Ascending aorta (tissue), 2 donors: ENCODE measurements at regions not wholly inside any gene's neighbourhood (a gene's known extent, or its start where the extent isn't known, plus 50 kb on each side); places are given as distances from the start of the nearest gene placed in this dataset.

Source experiments
- DNase-seq, 2 donors: peaks; one replicate each; pipeline ENCODE4 v3.0.0-alpha.2; 2019; ENCODE audit warnings: low spot score in 2 of 2
- H3K27ac ChIP-seq, 2 donors: fragments of 200-600 bp; sonication (generic); one replicate each; pipeline ENCODE4 v1.5.1; 2016 to 2017; ENCODE audit warnings: mild to moderate bottlenecking in 1 of 2
- H3K27me3 ChIP-seq: fragments of 200-600 bp; sonication (generic); one replicate; pipeline ENCODE4 v1.5.1; 2017
- H3K36me3 ChIP-seq, 2 donors: fragments of 200-600 bp; sonication (generic); one replicate each; pipeline ENCODE4 v1.5.1; 2016
- H3K4me1 ChIP-seq, 2 donors: fragments of 200-600 bp; sonication (generic); one replicate each; pipeline ENCODE4 v1.5.1; 2016 to 2017; ENCODE audit warnings: mild to moderate bottlenecking in 1 of 2
- H3K4me3 ChIP-seq, 2 donors: fragments of 200-600 bp; sonication (generic); one replicate each; pipeline ENCODE4 v1.5.1; 2016 to 2017; ENCODE audit warnings: mild to moderate bottlenecking in 1 of 2
- H3K9me3 ChIP-seq, 2 donors: fragments of 200-600 bp; sonication (generic); one replicate each; pipeline ENCODE4 v1.5.1; 2016
- intact Hi-C: fragments of 100-400 bp; cut with DNase I; formaldehyde crosslinking; loops from one replicate; pipeline ENCODE4 v1.15.1; 2023
- TF ChIP-seq, protein P1 (sequence below), 3 experiments: fragments of 200-600 bp in 2 of 3; fragments of 450-650 bp in 1 of 3; sonication (generic) in 2 of 3; IDR thresholded peaks; one replicate each; pipeline ENCODE4 v1.5.1; 2016 to 2019; ENCODE audit warnings: antibody characterized with exemption in 3 of 3, mild to moderate bottlenecking in 1 of 3, moderate library complexity in 1 of 3

DNA sequence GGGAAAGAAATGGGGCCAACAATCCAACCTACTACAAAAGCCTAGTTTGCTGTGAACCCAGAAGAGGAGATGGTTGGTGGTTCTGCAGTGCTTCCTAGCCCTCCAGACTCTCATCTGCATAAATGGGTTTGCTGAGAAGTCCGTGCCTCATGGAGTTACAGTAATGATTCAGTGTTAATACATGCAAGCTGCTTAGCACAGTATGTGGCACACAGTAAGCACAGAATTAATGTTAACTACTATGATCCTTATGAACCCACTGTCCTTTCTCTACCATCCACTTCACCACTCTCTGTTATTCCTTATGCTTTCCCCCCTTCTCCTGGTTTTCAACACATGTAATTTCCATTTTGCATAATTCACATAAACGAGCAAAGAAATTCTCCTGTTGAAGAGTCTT, 100.0 kb downstream of the ACTBL2 start:
- no peak for DNase-seq
- Histone ChIP-seq H3K4me1 (peaks cover 0 to 7% of the 10 kb centered on the region in 2 donors), H3K4me3 (no peak overlapping the region), H3K9me3 (no peaks in the 10 kb centered on the region), H3K36me3 (no peaks in the 10 kb centered on the region), H3K27ac (peak overlapping the region in 1 of 2 donors; percentile 45), H3K27me3 (no peaks in the 10 kb centered on the region)
- intact Hi-C loops = loop anchor here (2.0 kb wide), 1 partner anchor 26 kb away; no protein-coding TSS in a partner anchor
- TF ChIP-seq, protein P1, sequence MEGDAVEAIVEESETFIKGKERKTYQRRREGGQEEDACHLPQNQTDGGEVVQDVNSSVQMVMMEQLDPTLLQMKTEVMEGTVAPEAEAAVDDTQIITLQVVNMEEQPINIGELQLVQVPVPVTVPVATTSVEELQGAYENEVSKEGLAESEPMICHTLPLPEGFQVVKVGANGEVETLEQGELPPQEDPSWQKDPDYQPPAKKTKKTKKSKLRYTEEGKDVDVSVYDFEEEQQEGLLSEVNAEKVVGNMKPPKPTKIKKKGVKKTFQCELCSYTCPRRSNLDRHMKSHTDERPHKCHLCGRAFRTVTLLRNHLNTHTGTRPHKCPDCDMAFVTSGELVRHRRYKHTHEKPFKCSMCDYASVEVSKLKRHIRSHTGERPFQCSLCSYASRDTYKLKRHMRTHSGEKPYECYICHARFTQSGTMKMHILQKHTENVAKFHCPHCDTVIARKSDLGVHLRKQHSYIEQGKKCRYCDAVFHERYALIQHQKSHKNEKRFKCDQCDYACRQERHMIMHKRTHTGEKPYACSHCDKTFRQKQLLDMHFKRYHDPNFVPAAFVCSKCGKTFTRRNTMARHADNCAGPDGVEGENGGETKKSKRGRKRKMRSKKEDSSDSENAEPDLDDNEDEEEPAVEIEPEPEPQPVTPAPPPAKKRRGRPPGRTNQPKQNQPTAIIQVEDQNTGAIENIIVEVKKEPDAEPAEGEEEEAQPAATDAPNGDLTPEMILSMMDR (IDR thresholded peaks at IDR 0.05) = no peak

DNA sequence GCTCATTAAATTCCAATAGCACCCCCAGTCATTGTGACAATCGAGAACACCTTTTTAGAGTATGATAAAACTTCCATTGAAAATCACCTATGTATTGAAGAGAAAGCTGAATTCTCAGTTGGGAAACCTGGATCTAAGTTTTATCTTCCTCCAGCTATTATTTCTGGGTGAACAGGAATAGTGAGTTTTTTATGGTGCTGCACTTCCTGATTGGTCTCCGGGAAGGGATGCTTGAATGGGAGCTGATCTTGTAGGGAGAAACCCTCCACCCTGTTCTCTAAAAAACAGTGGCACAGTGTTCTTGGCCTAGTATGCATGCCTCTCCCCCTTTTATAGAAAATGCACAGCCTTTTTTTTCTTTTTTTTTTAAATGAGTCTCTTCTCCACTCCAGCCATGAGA, 112.2 kb downstream of the ACTBL2 start:
- no peaks in the 10 kb centered on the region for H3K27me3 ChIP-seq
- TF ChIP-seq, protein P1 (IDR thresholded peaks at IDR 0.05) = no peak
- no peak overlapping the region for H3K27ac ChIP-seq
- intact Hi-C loops = no loop called here
- no peaks in the 10 kb centered on the region for H3K9me3 ChIP-seq
- H3K36me3 ChIP-seq = no peaks in the 10 kb centered on the region
- H3K4me3 ChIP-seq = no peak overlapping the region
- no peaks in the 10 kb centered on the region for H3K4me1 ChIP-seq
- no peak for DNase-seq

DNA sequence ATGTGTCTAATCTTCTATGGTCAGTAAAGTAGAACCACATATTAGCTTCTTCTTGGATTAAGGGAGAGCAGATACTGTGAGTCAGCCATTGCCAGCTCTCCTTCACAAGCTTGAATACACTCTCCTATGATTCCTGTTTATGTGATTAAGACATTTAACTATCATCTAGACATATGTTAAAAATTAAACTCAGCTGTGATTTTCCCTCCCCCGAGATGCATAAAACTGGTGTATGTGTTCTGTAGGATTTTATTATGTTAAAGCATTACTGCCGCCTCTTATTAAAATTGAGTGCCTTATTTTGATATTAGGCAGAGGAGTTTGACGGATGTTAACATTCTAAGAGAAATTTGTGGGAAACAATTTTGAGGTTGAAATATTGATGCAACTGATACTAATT, 114.6 kb downstream of the ACTBL2 start:
- no peaks in the 10 kb centered on the region for H3K9me3 ChIP-seq
- DNase-seq = no peak
- no peak overlapping the region for H3K27ac ChIP-seq
- H3K4me1 ChIP-seq = no peaks in the 10 kb centered on the region
- TF ChIP-seq, protein P1 (IDR thresholded peaks at IDR 0.05) = no peak
- intact Hi-C loops = no loop called here
- H3K4me3 ChIP-seq = no peak overlapping the region
- H3K36me3 ChIP-seq = no peaks in the 10 kb centered on the region
- no peaks in the 10 kb centered on the region for H3K27me3 ChIP-seq

DNA sequence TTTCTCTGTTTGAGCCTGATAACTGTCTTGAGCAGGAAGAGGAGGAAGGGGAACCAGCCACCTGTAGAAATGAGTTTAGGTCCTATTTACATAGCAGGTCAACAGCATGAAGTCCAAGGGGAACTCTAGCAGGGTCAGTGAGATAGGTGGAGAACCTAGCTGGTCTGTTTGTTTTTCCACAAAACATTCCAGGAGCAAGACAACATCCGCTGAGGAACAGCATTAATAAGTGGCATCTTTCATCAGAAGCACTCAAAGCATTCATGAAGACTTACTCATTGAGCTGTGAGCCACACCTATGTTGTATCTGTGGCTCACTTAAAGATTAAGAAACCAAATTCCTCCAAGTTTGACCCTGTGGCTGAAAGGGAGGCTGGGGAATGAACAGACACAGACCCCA, 115.9 kb downstream of the ACTBL2 start:
- Histone ChIP-seq H3K4me1 (no peaks in the 10 kb centered on the region), H3K4me3 (no peak overlapping the region), H3K27ac (no peak overlapping the region), H3K36me3 (no peaks in the 10 kb centered on the region), H3K27me3 (no peaks in the 10 kb centered on the region), H3K9me3 (no peaks in the 10 kb centered on the region)
- no peak for DNase-seq
- intact Hi-C loops = no loop called here
- TF ChIP-seq, protein P1 (IDR thresholded peaks at IDR 0.05) = no peak

DNA sequence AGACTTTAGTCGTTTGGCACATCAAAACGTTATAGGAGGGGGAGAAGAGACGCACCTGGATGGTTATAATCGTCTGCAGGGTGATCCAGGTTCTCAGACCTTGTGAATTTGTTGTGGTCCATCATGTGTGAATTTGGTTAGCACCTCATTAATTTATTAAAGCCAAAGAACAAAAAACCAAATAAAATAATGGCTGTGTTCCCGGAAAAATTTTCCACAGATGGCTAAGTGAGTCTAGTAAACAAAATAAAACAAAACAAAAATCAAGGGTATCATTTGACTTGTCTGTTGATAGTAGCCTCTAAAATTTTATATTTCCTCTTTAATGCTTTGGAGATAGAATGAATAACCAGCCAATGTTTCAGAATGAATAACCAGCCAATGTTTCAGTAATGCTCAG, 119.7 kb downstream of the ACTBL2 start:
- intact Hi-C loops = no loop called here
- no peak overlapping the region for H3K4me3 ChIP-seq
- H3K27me3 ChIP-seq = no peaks in the 10 kb centered on the region
- no peaks in the 10 kb centered on the region for H3K4me1 ChIP-seq
- H3K27ac ChIP-seq = no peak overlapping the region
- no peaks in the 10 kb centered on the region for H3K9me3 ChIP-seq
- TF ChIP-seq, protein P1 (IDR thresholded peaks at IDR 0.05) = no peak
- no peak for DNase-seq
- H3K36me3 ChIP-seq = no peaks in the 10 kb centered on the region

DNA sequence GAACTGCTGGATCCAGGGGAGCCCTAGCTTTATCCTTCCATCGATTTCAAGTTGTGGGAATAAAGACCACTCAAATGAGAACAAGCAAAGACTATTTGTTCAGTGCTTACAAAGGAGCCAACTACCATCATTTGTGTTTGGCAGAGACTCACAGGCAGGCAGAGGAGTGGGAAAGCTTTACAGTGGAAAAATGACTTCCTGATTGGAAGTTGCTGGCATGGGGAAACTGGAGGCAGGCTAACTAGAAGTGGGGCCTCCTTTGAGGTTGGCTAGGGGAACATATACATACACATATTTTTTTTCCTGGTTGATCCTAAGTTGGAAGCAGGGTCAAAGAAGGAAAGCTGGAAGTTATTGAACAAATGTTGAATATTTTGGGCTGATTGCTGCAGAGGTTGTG, 121.7 kb downstream of the ACTBL2 start:
- no peaks in the 10 kb centered on the region for H3K4me1 ChIP-seq
- no peak for DNase-seq
- H3K36me3 ChIP-seq = no peaks in the 10 kb centered on the region
- intact Hi-C loops = no loop called here
- no peak overlapping the region for H3K27ac ChIP-seq
- H3K4me3 ChIP-seq = no peak overlapping the region
- TF ChIP-seq, protein P1 (IDR thresholded peaks at IDR 0.05) = no peak
- no peaks in the 10 kb centered on the region for H3K27me3 ChIP-seq
- H3K9me3 ChIP-seq = no peaks in the 10 kb centered on the region
